GM19025 (cell line): ENCODE measurements at regions not wholly inside any gene's neighbourhood (a gene's known extent, or its start where the extent isn't known, plus 50 kb on each side); places are given as distances from the start of the nearest gene placed in this dataset.

ENCODE experiments used
- ATAC-seq: cut with Tn5 transposase; IDR thresholded peaks from one replicate; pipeline ENCODE4 v1.9.1; 2021; ENCODE audit warnings: mild to moderate bottlenecking, low read depth, moderate library complexity; ENCODE audit not compliant: unreplicated experiment

GRCh38 chr7:47669178-47669891, 87.4 kb upstream of the TNS3 start:
- peak; percentile 71 for ATAC-seq

- ATAC-seq = no peak
Observed at GRCh38 chr7:47666164-47666862, 84.4 kb upstream of the TNS3 start.

GRCh38 chr7:47664650-47665195, 82.8 kb upstream of the TNS3 start:
- ATAC-seq = no peak

GRCh38 chr7:47663851-47664250, 81.9 kb upstream of the TNS3 start:
- ATAC-seq = no peak

GRCh38 chr7:47663213-47663612, 81.3 kb upstream of the TNS3 start:
- no peak for ATAC-seq

- ATAC-seq = no peak
Observed at GRCh38 chr7:47661051-47661714, 79.3 kb upstream of the TNS3 start.

- ATAC-seq = no peak
Observed at GRCh38 chr7:47659664-47660462, 78.0 kb upstream of the TNS3 start.

- ATAC-seq = no peak
Observed at GRCh38 chr7:47658886-47659635, 77.2 kb upstream of the TNS3 start.

- ATAC-seq = no peak
Observed at GRCh38 chr7:47657126-47657525, 75.2 kb upstream of the TNS3 start.

- ATAC-seq = no peak
Observed at GRCh38 chr7:47654672-47655298, 72.9 kb upstream of the TNS3 start.

- ATAC-seq = no peak
Observed at GRCh38 chr7:47653550-47654411, 71.9 kb upstream of the TNS3 start.

- ATAC-seq = no peak
Observed at GRCh38 chr7:47652591-47652990, 70.7 kb upstream of the TNS3 start.

GRCh38 chr7:47651355-47652317, 69.7 kb upstream of the TNS3 start:
- no peak for ATAC-seq

- no peak for ATAC-seq
Observed at GRCh38 chr7:47649919-47650318, 68.0 kb upstream of the TNS3 start.

- no peak for ATAC-seq
Observed at GRCh38 chr7:47648275-47648925, 66.5 kb upstream of the TNS3 start.

- ATAC-seq = no peak
Observed at GRCh38 chr7:47647918-47648250, 66.0 kb upstream of the TNS3 start.
